ENCODE measurements at regions not wholly inside any gene's neighbourhood (a gene's known extent, or its start where the extent isn't known, plus 50 kb on each side); places are given as distances from the start of the nearest gene placed in this dataset.

GRCh38 chr3:186487819-186488218 lies 56.4 kb downstream of the CRYGS start:
- CTCF ChIA-PET = no interaction called here

GRCh38 chr3:186487037-186487436 lies 57.1 kb downstream of the CRYGS start:
- Mint-ChIP-seq H3K4me3 (no peak overlapping the region), H3K9me3 (no peaks in the 10 kb centered on the region), H3K27me3 (no peaks in the 10 kb centered on the region), H3K27ac (no peak overlapping the region), H3K4me1 (peaks cover 5% of the 10 kb centered on the region), H3K36me3 (no peaks in the 10 kb centered on the region)
- CTCF ChIA-PET = no interaction called here
- no peak for DNase-seq

More at GRCh38 chr3:186487819-186488218, 56.4 kb downstream of the CRYGS start:
- H3K9me3 Mint-ChIP-seq = no peaks in the 10 kb centered on the region
- no peak for DNase-seq
- H3K4me3 Mint-ChIP-seq = no peak overlapping the region
- H3K27ac Mint-ChIP-seq = no peak overlapping the region
- no peaks in the 10 kb centered on the region for H3K36me3 Mint-ChIP-seq
- peaks cover 5% of the 10 kb centered on the region for H3K27me3 Mint-ChIP-seq
- peaks cover 5% of the 10 kb centered on the region for H3K4me1 Mint-ChIP-seq

- H3K4me3 Mint-ChIP-seq = no peak overlapping the region
- DNase-seq = no peak
- peaks cover 8% of the 10 kb centered on the region for H3K4me1 Mint-ChIP-seq
- no peaks in the 10 kb centered on the region for H3K27me3 Mint-ChIP-seq
- no peaks in the 10 kb centered on the region for H3K9me3 Mint-ChIP-seq
- peak overlapping the region; percentile 7 for H3K27ac Mint-ChIP-seq
- CTCF ChIA-PET = no interaction called here
- no peaks in the 10 kb centered on the region for H3K36me3 Mint-ChIP-seq
Measured at GRCh38 chr3:186483611-186484340, 60.4 kb downstream of the CRYGS start.

- Mint-ChIP-seq H3K27me3 (no peaks in the 10 kb centered on the region), H3K27ac (no peak overlapping the region), H3K36me3 (no peaks in the 10 kb centered on the region), H3K4me3 (no peak overlapping the region), H3K4me1 (peaks cover 4% of the 10 kb centered on the region), H3K9me3 (no peaks in the 10 kb centered on the region)
- CTCF ChIA-PET = no interaction called here
- DNase-seq = no peak
Measured at GRCh38 chr3:186481526-186481925, 62.7 kb downstream of the CRYGS start.

- no peak overlapping the region for H3K4me3 Mint-ChIP-seq
Measured at GRCh38 chr3:186477876-186478275, 66.3 kb downstream of the CRYGS start.

GRCh38 chr3:186477033-186477432 lies 67.1 kb downstream of the CRYGS start:
- Mint-ChIP-seq H3K9me3 (no peaks in the 10 kb centered on the region), H3K4me1 (peaks cover 4% of the 10 kb centered on the region), H3K27me3 (peaks cover 3% of the 10 kb centered on the region), H3K36me3 (no peaks in the 10 kb centered on the region), H3K27ac (no peak overlapping the region), H3K4me3 (no peak overlapping the region)
- CTCF ChIA-PET = no interaction called here
- no peak for DNase-seq

More at GRCh38 chr3:186477876-186478275, 66.3 kb downstream of the CRYGS start:
- CTCF ChIA-PET = no interaction called here
- Mint-ChIP-seq H3K9me3 (no peaks in the 10 kb centered on the region), H3K4me1 (peaks cover 4% of the 10 kb centered on the region), H3K36me3 (no peaks in the 10 kb centered on the region), H3K27ac (no peak overlapping the region), H3K27me3 (peaks cover 3% of the 10 kb centered on the region)
- no peak for DNase-seq

GRCh38 chr3:186476541-186476940 lies 67.6 kb downstream of the CRYGS start:
- no peaks in the 10 kb centered on the region for H3K9me3 Mint-ChIP-seq
- H3K27ac Mint-ChIP-seq = no peak overlapping the region
- no peak overlapping the region for H3K4me3 Mint-ChIP-seq
- peaks cover under 1% of the 10 kb centered on the region for H3K4me1 Mint-ChIP-seq
- CTCF ChIA-PET = no interaction called here
- no peak for DNase-seq
- H3K36me3 Mint-ChIP-seq = no peaks in the 10 kb centered on the region
- H3K27me3 Mint-ChIP-seq = peaks cover 3% of the 10 kb centered on the region

- CTCF ChIA-PET = no interaction called here
- Mint-ChIP-seq H3K36me3 (no peaks in the 10 kb centered on the region), H3K9me3 (no peaks in the 10 kb centered on the region), H3K27ac (no peak overlapping the region), H3K4me3 (no peak overlapping the region), H3K4me1 (no peaks in the 10 kb centered on the region), H3K27me3 (peaks cover 3% of the 10 kb centered on the region)
- DNase-seq = no peak
Measured at GRCh38 chr3:186476044-186476468, 68.1 kb downstream of the CRYGS start.

GRCh38 chr3:186473166-186473565 lies 71.0 kb downstream of the CRYGS start:
- H3K9me3 Mint-ChIP-seq = no peaks in the 10 kb centered on the region
- H3K36me3 Mint-ChIP-seq = no peaks in the 10 kb centered on the region
- CTCF ChIA-PET = no interaction called here
- H3K4me1 Mint-ChIP-seq = no peaks in the 10 kb centered on the region
- no peak overlapping the region for H3K27ac Mint-ChIP-seq
- no peak for DNase-seq
- H3K4me3 Mint-ChIP-seq = no peak overlapping the region
- H3K27me3 Mint-ChIP-seq = peaks cover 10% of the 10 kb centered on the region

GRCh38 chr3:186472456-186473008 lies 71.6 kb downstream of the CRYGS start:
- Mint-ChIP-seq H3K9me3 (no peaks in the 10 kb centered on the region), H3K27me3 (peaks cover 10% of the 10 kb centered on the region), H3K36me3 (no peaks in the 10 kb centered on the region), H3K27ac (no peak overlapping the region), H3K4me3 (no peak overlapping the region), H3K4me1 (no peaks in the 10 kb centered on the region)
- DNase-seq = no peak
- CTCF ChIA-PET = no interaction called here

- H3K4me1 Mint-ChIP-seq = no peaks in the 10 kb centered on the region
- CTCF ChIA-PET = interaction anchor here (2.7 kb wide), 1 partner anchor 69 kb away, joined by 15 read pairs; no protein-coding TSS in a partner anchor
- no peak overlapping the region for H3K4me3 Mint-ChIP-seq
- H3K9me3 Mint-ChIP-seq = no peaks in the 10 kb centered on the region
- H3K36me3 Mint-ChIP-seq = no peaks in the 10 kb centered on the region
- H3K27ac Mint-ChIP-seq = no peak overlapping the region
- DNase-seq = no peak
- peaks cover 10% of the 10 kb centered on the region for H3K27me3 Mint-ChIP-seq
Measured at GRCh38 chr3:186471771-186472170, 72.4 kb downstream of the CRYGS start.

GRCh38 chr3:186469525-186469924 lies 74.7 kb downstream of the CRYGS start:
- Mint-ChIP-seq H3K4me3 (no peak overlapping the region), H3K36me3 (no peaks in the 10 kb centered on the region), H3K9me3 (no peaks in the 10 kb centered on the region), H3K4me1 (no peaks in the 10 kb centered on the region), H3K27ac (no peak overlapping the region), H3K27me3 (peaks cover 10% of the 10 kb centered on the region)
- CTCF ChIA-PET = interaction anchor here (0.9 to 2.7 kb wide), 2 partner anchors 71 to 210 kb away, joined by 4 to 15 read pairs; no protein-coding TSS in a partner anchor
- DNase-seq = no peak

- DNase-seq = no peak
- no peaks in the 10 kb centered on the region for H3K36me3 Mint-ChIP-seq
- H3K27ac Mint-ChIP-seq = no peak overlapping the region
- H3K4me1 Mint-ChIP-seq = no peaks in the 10 kb centered on the region
- CTCF ChIA-PET = interaction anchor here (1.1 kb wide), 1 partner anchor 208 kb away, joined by 4 read pairs; no protein-coding TSS in a partner anchor
- no peak overlapping the region for H3K4me3 Mint-ChIP-seq
- H3K27me3 Mint-ChIP-seq = peaks cover 7% of the 10 kb centered on the region
- no peaks in the 10 kb centered on the region for H3K9me3 Mint-ChIP-seq
Measured at GRCh38 chr3:186467969-186468368, 76.2 kb downstream of the CRYGS start.

GRCh38 chr3:186466391-186466974 lies 77.7 kb downstream of the CRYGS start:
- H3K4me3 Mint-ChIP-seq = no peak overlapping the region
- H3K9me3 Mint-ChIP-seq = no peaks in the 10 kb centered on the region
- CTCF ChIA-PET = interaction anchor here (1.1 kb wide), 1 partner anchor 73 kb away, joined by 4 read pairs; no protein-coding TSS in a partner anchor
- H3K27me3 Mint-ChIP-seq = peaks cover 7% of the 10 kb centered on the region
- no peak for DNase-seq
- H3K27ac Mint-ChIP-seq = no peak overlapping the region
- H3K36me3 Mint-ChIP-seq = no peaks in the 10 kb centered on the region
- H3K4me1 Mint-ChIP-seq = no peaks in the 10 kb centered on the region

GRCh38 chr3:186465508-186465907 lies 78.7 kb downstream of the CRYGS start:
- H3K4me3 Mint-ChIP-seq = no peak overlapping the region
- H3K27me3 Mint-ChIP-seq = peaks cover 7% of the 10 kb centered on the region
- no peak overlapping the region for H3K27ac Mint-ChIP-seq
- DNase-seq = no peak
- H3K4me1 Mint-ChIP-seq = no peaks in the 10 kb centered on the region
- no peaks in the 10 kb centered on the region for H3K9me3 Mint-ChIP-seq
- CTCF ChIA-PET = interaction anchor here (1.1 kb wide), 1 partner anchor 74 kb away, joined by 4 read pairs; no protein-coding TSS in a partner anchor
- no peaks in the 10 kb centered on the region for H3K36me3 Mint-ChIP-seq

All from activated naive CD4-positive, alpha-beta T cell treated with anti-CD3 and anti-CD28 coated beads, Interleukin-2, amount 10 ng/mL, durations not matched to agents 7 days and 5 days (primary cell).